Endothelial cell (in vitro differentiated cells): ENCODE measurements at regions not wholly inside any gene's neighbourhood (a gene's known extent, or its start where the extent isn't known, plus 50 kb on each side); places are given as distances from the start of the nearest gene placed in this dataset.

Experiments
- DNase-seq: peaks from one replicate; pipeline ENCODE4 v3.0.0; 2021; ENCODE audit warnings: low spot score
- H3K27ac Mint-ChIP-seq: one replicate; pipeline ENCODE4 v1.8.0; 2021; ENCODE audit warnings: mixed read lengths, inconsistent platforms; ENCODE audit not compliant: unreplicated experiment
- H3K27me3 Mint-ChIP-seq: one replicate; pipeline ENCODE4 v1.8.0; 2021; ENCODE audit warnings: mild to moderate bottlenecking, moderate library complexity, mixed read lengths, inconsistent platforms; ENCODE audit not compliant: unreplicated experiment
- H3K36me3 Mint-ChIP-seq: one replicate; pipeline ENCODE4 v1.8.0; 2021; ENCODE audit warnings: mild to moderate bottlenecking, low read depth, mixed read lengths, inconsistent platforms; ENCODE audit not compliant: unreplicated experiment
- H3K4me1 Mint-ChIP-seq: one replicate; pipeline ENCODE4 v1.8.0; 2021; ENCODE audit warnings: mild to moderate bottlenecking, mixed read lengths, inconsistent platforms; ENCODE audit not compliant: unreplicated experiment
- H3K4me3 Mint-ChIP-seq: one replicate; pipeline ENCODE4 v1.8.0; 2021; ENCODE audit warnings: mild to moderate bottlenecking, mixed read lengths, inconsistent platforms; ENCODE audit not compliant: unreplicated experiment
- H3K9me3 Mint-ChIP-seq: one replicate; pipeline ENCODE4 v1.8.0; 2021; ENCODE audit warnings: mixed read lengths, inconsistent platforms; ENCODE audit not compliant: unreplicated experiment
- TF ChIP-seq, protein P1 (sequence below): fragments of 200-600 bp; sonication (generic); IDR thresholded peaks from one replicate; pipeline ENCODE4 v1.5.0; 2021; ENCODE audit warnings: antibody characterized with exemption; ENCODE audit not compliant: unreplicated experiment

DNA sequence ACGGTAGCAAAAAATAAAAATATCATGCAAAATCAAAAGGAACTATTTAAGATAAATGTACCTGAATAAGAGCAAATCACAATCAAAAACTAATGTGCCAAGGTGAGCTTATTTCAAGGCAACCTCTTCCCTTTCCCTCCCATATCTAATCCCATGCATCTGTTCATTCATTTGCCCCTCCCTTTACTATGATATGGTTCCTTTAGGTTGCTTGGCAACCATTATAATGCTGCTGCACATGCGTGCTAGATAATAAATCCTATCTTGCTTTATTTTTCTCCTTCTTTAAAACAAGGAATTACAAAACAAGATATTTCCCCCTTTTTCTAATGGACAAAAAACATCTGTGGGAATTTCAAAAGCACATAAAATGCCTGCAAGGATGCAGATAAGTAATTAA is 318.2 kb upstream of the POU3F2 start:
- Mint-ChIP-seq H3K27ac (no peak overlapping the region), H3K27me3 (peaks cover 3% of the 10 kb centered on the region), H3K9me3 (no peaks in the 10 kb centered on the region), H3K4me3 (no peak overlapping the region), H3K36me3 (no peaks in the 10 kb centered on the region), H3K4me1 (no peaks in the 10 kb centered on the region)
- TF ChIP-seq, protein P1, sequence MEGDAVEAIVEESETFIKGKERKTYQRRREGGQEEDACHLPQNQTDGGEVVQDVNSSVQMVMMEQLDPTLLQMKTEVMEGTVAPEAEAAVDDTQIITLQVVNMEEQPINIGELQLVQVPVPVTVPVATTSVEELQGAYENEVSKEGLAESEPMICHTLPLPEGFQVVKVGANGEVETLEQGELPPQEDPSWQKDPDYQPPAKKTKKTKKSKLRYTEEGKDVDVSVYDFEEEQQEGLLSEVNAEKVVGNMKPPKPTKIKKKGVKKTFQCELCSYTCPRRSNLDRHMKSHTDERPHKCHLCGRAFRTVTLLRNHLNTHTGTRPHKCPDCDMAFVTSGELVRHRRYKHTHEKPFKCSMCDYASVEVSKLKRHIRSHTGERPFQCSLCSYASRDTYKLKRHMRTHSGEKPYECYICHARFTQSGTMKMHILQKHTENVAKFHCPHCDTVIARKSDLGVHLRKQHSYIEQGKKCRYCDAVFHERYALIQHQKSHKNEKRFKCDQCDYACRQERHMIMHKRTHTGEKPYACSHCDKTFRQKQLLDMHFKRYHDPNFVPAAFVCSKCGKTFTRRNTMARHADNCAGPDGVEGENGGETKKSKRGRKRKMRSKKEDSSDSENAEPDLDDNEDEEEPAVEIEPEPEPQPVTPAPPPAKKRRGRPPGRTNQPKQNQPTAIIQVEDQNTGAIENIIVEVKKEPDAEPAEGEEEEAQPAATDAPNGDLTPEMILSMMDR: no peak
- DNase-seq: no peak

DNA sequence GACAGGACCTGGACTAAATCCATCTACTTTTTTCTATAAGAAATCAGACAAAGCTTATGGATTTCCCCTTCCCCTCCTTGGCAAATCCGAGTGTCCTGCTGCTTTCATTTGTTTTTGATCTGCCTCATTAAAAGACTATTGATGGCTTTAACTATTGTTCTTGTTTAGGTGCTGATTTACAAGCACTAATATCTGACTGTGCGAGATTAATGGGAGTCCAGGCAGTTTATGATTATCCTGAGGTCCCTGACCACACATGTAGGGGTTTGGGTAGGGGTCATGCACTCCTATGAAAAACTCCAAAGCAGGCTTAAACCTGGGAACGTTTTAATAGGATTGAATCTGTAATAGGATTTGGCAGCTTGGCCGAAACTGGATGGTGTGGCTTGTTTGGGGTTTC is 317.5 kb upstream of the POU3F2 start:
- Mint-ChIP-seq H3K4me3 (no peak overlapping the region), H3K27ac (no peak overlapping the region)

DNA sequence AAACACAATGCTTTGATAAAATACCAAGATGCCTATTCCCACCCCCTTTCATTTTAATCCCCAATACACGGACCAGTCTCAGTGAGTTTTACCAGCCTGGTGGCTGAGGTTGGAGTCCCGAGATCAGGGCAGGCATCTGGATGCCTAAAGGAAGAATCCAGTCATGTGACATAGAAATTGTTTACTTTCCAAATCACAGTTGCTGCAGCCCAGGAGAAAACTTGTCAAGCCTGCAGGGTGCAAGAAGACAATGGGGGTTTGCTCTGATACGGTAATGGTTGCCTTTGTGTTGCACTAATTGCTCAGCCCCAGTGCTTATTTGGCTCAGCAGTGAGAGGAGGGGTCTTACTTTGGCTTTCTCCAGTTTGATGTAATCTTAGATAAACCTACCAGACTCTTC is 308.5 kb upstream of the POU3F2 start:
- H3K27ac Mint-ChIP-seq: no peak overlapping the region
- DNase-seq: no peak
- no peaks in the 10 kb centered on the region for H3K4me1 Mint-ChIP-seq
- TF ChIP-seq, protein P1: no peak
- H3K36me3 Mint-ChIP-seq: peaks cover 4% of the 10 kb centered on the region
- H3K27me3 Mint-ChIP-seq: peaks cover 6% of the 10 kb centered on the region
- H3K4me3 Mint-ChIP-seq: no peak overlapping the region
- H3K9me3 Mint-ChIP-seq: peaks cover 5% of the 10 kb centered on the region

More for the DNA sequence above, 317.5 kb upstream of the POU3F2 start:
- TF ChIP-seq, protein P1: no peak
- H3K27me3 Mint-ChIP-seq: peaks cover 3% of the 10 kb centered on the region
- H3K36me3 Mint-ChIP-seq: no peaks in the 10 kb centered on the region
- H3K4me1 Mint-ChIP-seq: no peaks in the 10 kb centered on the region
- DNase-seq: no peak
- H3K9me3 Mint-ChIP-seq: no peaks in the 10 kb centered on the region

DNA sequence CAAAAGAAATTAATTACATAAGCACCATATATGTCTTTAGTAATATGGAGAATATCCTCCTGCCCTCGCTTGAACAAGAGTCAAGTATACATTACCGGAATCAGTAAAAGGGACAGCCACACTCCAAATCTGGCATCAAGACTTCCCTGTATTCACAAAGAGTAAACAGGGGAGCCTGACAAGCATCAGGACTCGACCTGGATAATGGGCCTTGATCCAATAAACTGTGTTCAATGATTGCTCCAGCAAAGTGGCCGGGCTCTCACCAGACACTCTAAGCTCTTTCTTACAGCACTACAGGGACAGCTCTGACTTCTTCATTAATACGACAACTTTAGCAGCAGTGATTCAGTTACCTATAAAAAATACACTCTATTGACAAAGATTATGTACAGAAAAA is 307.9 kb upstream of the POU3F2 start:
- peaks cover 4% of the 10 kb centered on the region for H3K36me3 Mint-ChIP-seq

DNA sequence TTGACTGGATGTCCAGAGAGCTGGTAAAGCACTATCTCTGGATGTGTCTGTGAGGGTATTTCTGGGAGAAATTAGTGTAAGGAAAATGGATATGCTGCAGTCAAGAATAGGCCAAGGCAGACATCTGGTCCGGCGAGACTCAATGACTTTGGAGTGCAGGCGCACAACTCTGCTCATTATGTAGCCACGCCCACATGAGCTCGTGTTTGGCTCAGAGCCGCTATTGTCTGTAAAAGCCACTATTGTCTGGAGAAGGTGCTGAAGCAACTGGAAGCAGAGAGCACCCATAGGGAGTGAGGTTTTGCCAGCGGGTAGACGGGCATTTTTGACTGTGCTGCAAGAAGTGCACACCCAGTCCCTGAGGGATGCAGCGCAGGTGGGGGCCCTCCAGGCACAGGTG is 305.0 kb upstream of the POU3F2 start:
- DNase-seq: no peak
- H3K9me3 Mint-ChIP-seq: peaks cover 5% of the 10 kb centered on the region
- peaks cover 3% of the 10 kb centered on the region for H3K27me3 Mint-ChIP-seq
- H3K4me1 Mint-ChIP-seq: no peaks in the 10 kb centered on the region
- TF ChIP-seq, protein P1: no peak
- H3K27ac Mint-ChIP-seq: no peak overlapping the region
- peaks cover 4% of the 10 kb centered on the region for H3K36me3 Mint-ChIP-seq
- H3K4me3 Mint-ChIP-seq: no peak overlapping the region

More for the DNA sequence above, 307.9 kb upstream of the POU3F2 start:
- Mint-ChIP-seq H3K9me3 (peaks cover 5% of the 10 kb centered on the region), H3K4me3 (no peak overlapping the region), H3K4me1 (no peaks in the 10 kb centered on the region), H3K27ac (no peak overlapping the region), H3K27me3 (peaks cover 3% of the 10 kb centered on the region)
- TF ChIP-seq, protein P1: no peak
- DNase-seq: no peak
